Activated naive CD8-positive, alpha-beta T cell treated with anti-CD3 and anti-CD28 coated beads, Interleukin-2, amount 50 U/mL, for 24 hours (primary cell): ENCODE measurements at regions not wholly inside any gene's neighbourhood (a gene's known extent, or its start where the extent isn't known, plus 50 kb on each side); places are given as distances from the start of the nearest gene placed in this dataset.
"Not testable (repeated sequence)": the region's sequence is repeated elsewhere in the genome, so short reads cannot be mapped to it uniquely, and the experiment has no call there.

Source experiments
- ATAC-seq: fragments of 150-1000 bp; cut with Tn5 transposase; one replicate; pipeline ENCODE4 v1.10.0; 2021
- DNase-seq: peaks from one replicate; pipeline ENCODE4 v3.0.0; 2021
- H3K27ac Mint-ChIP-seq: one replicate; pipeline ENCODE4 v1.8.0; 2021; ENCODE audit warnings: mild to moderate bottlenecking, mixed read lengths
- H3K27me3 Mint-ChIP-seq: one replicate; pipeline ENCODE4 v1.8.0; 2021; ENCODE audit warnings: mixed read lengths
- H3K36me3 Mint-ChIP-seq: one replicate; pipeline ENCODE4 v1.8.0; 2021; ENCODE audit warnings: low read depth, mixed read lengths
- H3K4me1 Mint-ChIP-seq: one replicate; pipeline ENCODE4 v1.8.0; 2021; ENCODE audit warnings: mixed read lengths
- H3K4me3 Mint-ChIP-seq: one replicate; pipeline ENCODE4 v1.8.0; 2021; ENCODE audit warnings: mild to moderate bottlenecking, moderate library complexity, mixed read lengths
- H3K9me3 Mint-ChIP-seq: one replicate; pipeline ENCODE4 v1.8.0; 2021; ENCODE audit warnings: mixed read lengths

- no peak for DNase-seq
- Mint-ChIP-seq H3K27me3 (peaks cover 8% of the 10 kb centered on the region), H3K9me3 (no peaks in the 10 kb centered on the region), H3K4me3 (no peak overlapping the region), H3K27ac (no peak overlapping the region), H3K4me1 (no peaks in the 10 kb centered on the region), H3K36me3 (no peaks in the 10 kb centered on the region)
- no peak for ATAC-seq
Measured at GRCh38 chr21:15204140-15204969, 139.6 kb upstream of the NRIP1 start.

DNA sequence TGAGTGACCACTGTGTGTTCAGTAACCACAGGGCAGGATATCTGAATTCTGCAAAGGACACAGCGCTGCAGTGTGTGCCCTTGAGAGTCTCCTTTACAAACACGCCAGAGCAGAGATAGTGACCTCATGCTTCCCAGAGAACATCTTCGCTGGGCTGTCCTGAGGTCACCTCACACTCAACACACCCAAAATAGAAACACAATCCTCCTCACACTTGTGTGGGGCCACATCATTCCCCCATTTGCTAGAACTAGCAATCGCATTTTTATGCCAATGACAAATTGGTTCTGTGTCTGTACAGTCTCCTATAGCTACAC lies 140.1 kb upstream of the NRIP1 start:
- ATAC-seq (no peak), DNase-seq (no peak)
- Mint-ChIP-seq H3K27me3 (peaks cover 8% of the 10 kb centered on the region), H3K27ac (no peak overlapping the region), H3K9me3 (no peaks in the 10 kb centered on the region), H3K4me3 (no peak overlapping the region), H3K4me1 (no peaks in the 10 kb centered on the region), H3K36me3 (no peaks in the 10 kb centered on the region)

DNA sequence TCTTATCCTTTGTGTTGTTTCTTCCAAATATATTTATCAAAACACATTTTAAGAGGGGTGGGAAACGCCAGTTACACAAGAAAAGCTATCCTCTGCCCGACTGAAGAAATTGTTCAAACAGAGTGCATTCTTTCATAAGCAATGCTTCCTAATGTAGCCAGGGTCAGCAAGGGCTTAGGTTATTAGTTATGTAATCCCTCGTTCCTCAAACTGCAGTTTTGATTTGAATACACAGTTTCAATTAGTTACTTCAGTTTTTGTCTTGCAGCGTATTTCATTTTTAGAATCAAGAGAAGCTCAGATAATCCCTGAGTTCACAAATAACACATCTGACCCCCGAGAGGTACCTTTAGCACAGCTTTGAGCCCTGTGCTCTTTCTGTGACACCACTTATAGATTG lies 141.7 kb upstream of the NRIP1 start:
- H3K4me3 Mint-ChIP-seq: no peak overlapping the region
- H3K27me3 Mint-ChIP-seq: peaks cover 11% of the 10 kb centered on the region
- no peaks in the 10 kb centered on the region for H3K9me3 Mint-ChIP-seq
- no peak for ATAC-seq
- no peak for DNase-seq
- H3K27ac Mint-ChIP-seq: no peak overlapping the region
- H3K4me1 Mint-ChIP-seq: peaks cover 7% of the 10 kb centered on the region
- H3K36me3 Mint-ChIP-seq: no peaks in the 10 kb centered on the region

GRCh38 chr21:15207231-15207630 lies 142.4 kb upstream of the NRIP1 start:
- Mint-ChIP-seq H3K27me3 (peaks cover 11% of the 10 kb centered on the region), H3K4me3 (no peak overlapping the region), H3K4me1 (peaks cover 7% of the 10 kb centered on the region), H3K27ac (no peak overlapping the region), H3K9me3 (no peaks in the 10 kb centered on the region), H3K36me3 (no peaks in the 10 kb centered on the region)
- no peak for ATAC-seq
- no peak for DNase-seq

DNA sequence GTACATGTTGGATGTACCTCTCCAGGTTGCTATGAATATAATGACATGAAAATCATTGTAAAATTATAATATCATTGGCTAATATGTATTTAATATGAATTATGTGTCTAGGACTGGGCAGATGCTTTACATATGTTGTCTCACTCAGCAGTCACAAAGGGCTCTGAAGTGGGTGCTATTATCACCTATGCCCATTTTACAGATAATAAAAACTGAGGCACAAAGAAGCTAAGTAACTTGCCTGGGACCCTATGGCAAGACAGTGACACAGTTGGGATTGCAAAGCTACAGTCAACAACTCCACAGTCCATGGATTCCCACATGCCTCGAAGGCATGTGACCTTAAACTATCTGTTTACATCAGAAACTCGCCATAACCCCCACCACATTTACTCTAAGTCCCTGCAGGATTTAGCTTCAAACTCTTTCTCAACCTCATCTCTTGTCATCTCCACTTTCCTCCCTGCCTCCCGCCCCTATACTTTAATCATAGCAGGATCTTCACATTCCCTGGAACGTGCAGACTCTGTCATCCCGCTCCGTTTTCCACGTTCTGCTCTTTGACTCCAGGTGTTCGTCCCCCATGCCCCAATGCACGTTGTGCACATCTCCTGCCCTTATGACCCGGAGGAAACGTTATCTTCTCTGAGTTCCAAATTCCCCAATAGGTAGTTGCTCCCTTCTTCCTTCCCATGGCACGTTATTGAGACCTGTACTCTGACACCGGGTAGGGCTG lies 143.0 kb upstream of the NRIP1 start:
- Mint-ChIP-seq H3K4me1 (peaks cover 7% of the 10 kb centered on the region), H3K4me3 (no peak overlapping the region), H3K27ac (no peak overlapping the region), H3K36me3 (no peaks in the 10 kb centered on the region), H3K27me3 (peaks cover 10% of the 10 kb centered on the region), H3K9me3 (no peaks in the 10 kb centered on the region)
- ATAC-seq (no peak), DNase-seq (no peak)

DNA sequence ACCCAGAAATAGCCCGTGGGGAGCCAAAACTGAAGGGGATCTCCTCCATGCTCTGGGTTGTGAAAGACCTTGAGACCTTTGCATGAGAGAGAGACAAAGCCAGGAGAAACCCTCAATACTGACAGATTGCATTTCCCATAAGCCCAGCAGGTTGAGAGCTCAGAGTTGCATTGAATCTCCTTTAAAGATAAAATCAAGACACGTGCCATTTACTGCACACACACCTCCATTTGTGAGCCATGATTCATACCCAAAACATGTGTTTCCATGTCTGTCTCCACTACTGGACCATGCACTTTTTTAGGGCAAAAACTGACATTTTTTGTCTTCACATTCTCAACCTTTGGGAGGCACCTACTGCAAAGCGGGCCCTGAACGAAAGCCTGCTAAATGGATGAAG lies 144.0 kb upstream of the NRIP1 start:
- Mint-ChIP-seq H3K27me3 (peaks cover 11% of the 10 kb centered on the region), H3K4me3 (no peak overlapping the region), H3K9me3 (no peaks in the 10 kb centered on the region), H3K36me3 (no peaks in the 10 kb centered on the region), H3K27ac (no peak overlapping the region), H3K4me1 (peaks cover 7% of the 10 kb centered on the region)
- DNase-seq: no peak
- ATAC-seq: no peak

- no peaks in the 10 kb centered on the region for H3K9me3 Mint-ChIP-seq
- ATAC-seq: no peak
- DNase-seq: no peak
- no peak overlapping the region for H3K27ac Mint-ChIP-seq
- peaks cover 11% of the 10 kb centered on the region for H3K27me3 Mint-ChIP-seq
- no peaks in the 10 kb centered on the region for H3K36me3 Mint-ChIP-seq
- peaks cover 7% of the 10 kb centered on the region for H3K4me1 Mint-ChIP-seq
- no peak overlapping the region for H3K4me3 Mint-ChIP-seq
Measured at GRCh38 chr21:15209224-15209623, 144.4 kb upstream of the NRIP1 start.

GRCh38 chr21:15210235-15210678 lies 145.5 kb upstream of the NRIP1 start:
- ATAC-seq (no peak), DNase-seq (no peak)
- Mint-ChIP-seq H3K9me3 (no peaks in the 10 kb centered on the region), H3K4me3 (no peak overlapping the region), H3K27ac (no peak overlapping the region), H3K36me3 (no peaks in the 10 kb centered on the region), H3K4me1 (peaks cover 7% of the 10 kb centered on the region), H3K27me3 (peaks cover 5% of the 10 kb centered on the region)

DNA sequence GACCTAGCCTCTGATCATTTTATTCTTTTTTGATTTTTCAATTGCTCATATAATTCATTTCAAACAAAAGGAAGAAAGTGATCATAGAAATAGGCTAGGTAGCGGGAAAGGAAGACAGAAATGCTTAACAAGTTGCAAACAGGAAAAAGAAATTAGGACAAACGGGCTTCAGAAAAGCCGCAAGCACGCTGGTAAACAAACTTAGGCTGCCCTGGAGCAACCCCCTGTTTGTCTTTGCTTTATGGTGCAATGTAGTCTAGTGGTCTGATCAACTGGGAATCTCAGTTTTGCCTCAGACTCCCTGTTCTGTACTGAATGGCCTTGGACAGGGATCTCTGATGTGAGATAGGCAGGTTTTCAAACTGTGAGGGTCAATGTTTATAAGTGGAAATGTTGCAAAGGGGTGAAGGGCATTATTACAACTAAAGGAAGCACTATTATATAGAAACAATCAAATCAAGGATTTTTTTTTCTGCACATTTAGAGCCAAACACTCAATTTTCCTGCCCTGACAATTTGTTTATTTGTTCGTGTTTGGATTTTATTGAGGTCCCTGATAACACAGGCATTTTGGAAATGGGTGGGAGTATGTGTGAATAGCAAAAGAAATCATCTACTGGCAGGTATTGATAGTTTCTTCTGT lies 146.8 kb upstream of the NRIP1 start:
- ATAC-seq (no peak), DNase-seq (no peak)
- H3K27me3 Mint-ChIP-seq: peaks cover 5% of the 10 kb centered on the region
- no peak overlapping the region for H3K4me3 Mint-ChIP-seq
- H3K4me1 Mint-ChIP-seq: peaks cover 7% of the 10 kb centered on the region
- no peak overlapping the region for H3K27ac Mint-ChIP-seq
- no peaks in the 10 kb centered on the region for H3K36me3 Mint-ChIP-seq
- H3K9me3 Mint-ChIP-seq: no peaks in the 10 kb centered on the region

DNA sequence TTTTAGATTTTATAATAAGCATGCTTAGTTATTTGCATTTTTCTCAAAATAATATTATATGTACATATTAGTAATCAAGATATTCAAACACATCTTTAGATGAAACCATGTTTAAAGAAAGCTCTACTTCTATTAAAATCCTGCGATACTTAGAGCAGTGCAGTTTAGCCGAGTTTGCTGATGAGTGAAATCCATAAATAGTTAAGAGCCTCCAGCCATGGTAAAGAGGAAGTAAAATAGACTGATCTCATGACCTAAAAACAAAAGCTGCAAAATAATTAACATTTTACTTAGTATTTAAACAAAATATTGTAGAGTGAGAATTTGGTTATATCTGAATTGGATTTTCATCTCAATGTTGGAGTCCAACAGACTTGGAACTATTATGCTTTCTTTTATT lies 147.4 kb upstream of the NRIP1 start:
- Mint-ChIP-seq H3K36me3 (no peaks in the 10 kb centered on the region), H3K27ac (no peak overlapping the region), H3K27me3 (peaks cover 5% of the 10 kb centered on the region), H3K4me3 (no peak overlapping the region), H3K9me3 (no peaks in the 10 kb centered on the region), H3K4me1 (peaks cover 7% of the 10 kb centered on the region)
- ATAC-seq (no peak), DNase-seq (no peak)

GRCh38 chr21:15218476-15218875 lies 153.7 kb upstream of the NRIP1 start:
- not testable (repeated sequence) for H3K27me3 Mint-ChIP-seq, H3K9me3 Mint-ChIP-seq, H3K4me1 Mint-ChIP-seq, H3K4me3 Mint-ChIP-seq, H3K27ac Mint-ChIP-seq, ATAC-seq, DNase-seq, H3K36me3 Mint-ChIP-seq

- H3K4me1 Mint-ChIP-seq: peaks cover 6% of the 10 kb centered on the region
- no peak overlapping the region for H3K4me3 Mint-ChIP-seq
- H3K9me3 Mint-ChIP-seq: no peaks in the 10 kb centered on the region
- DNase-seq (no peak), ATAC-seq (no peak)
- no peaks in the 10 kb centered on the region for H3K36me3 Mint-ChIP-seq
- H3K27ac Mint-ChIP-seq: no peak overlapping the region
- peaks cover 3% of the 10 kb centered on the region for H3K27me3 Mint-ChIP-seq
Measured at GRCh38 chr21:15219039-15219438, 154.2 kb upstream of the NRIP1 start.

DNA sequence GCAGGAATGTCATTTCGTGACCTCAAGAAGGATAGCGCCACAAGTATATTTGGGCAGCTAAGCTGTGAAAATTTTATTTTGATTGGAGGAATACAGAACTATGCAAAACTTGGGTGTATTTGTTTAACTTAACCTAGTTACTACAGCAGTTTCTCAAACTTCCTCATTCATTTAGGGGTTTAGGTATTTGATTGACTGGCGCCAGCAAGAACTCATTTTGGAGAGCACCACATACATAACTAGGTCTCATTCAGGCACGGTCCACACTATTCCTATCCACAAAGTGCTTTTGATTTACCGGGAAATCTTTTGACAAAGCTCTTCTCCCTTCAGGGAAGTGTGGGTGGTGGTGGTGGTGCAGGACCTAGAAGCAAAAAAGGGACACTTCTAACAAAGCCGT lies 155.1 kb upstream of the NRIP1 start:
- H3K27ac Mint-ChIP-seq: no peak overlapping the region

DNA sequence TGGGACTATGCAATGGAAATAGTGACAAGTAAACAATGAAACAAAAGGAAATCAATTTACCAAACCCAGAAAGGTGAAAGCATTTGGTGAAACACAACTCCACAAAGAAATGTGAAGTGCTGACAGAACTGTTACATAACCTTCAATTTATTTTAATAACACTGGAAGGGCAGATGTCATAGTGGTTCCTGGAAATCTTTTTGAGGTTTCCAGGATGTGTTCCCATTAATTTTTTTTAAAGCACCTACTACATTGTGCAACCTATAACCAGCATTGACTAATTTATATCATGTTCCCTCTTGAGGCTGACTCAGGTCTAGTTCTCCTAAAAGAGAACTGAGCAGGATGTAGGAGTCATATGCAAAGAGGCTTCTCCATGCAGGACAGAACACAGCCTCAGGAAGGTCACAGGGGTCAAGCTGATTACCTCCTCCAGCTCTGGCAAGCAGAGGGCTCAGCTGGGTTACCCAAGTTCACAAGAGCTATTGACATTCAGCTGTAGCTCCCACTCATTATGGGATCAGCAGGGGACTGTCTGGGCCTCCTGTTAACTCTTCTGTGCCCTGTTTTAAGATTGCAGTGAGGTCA lies 157.1 kb upstream of the NRIP1 start:
- H3K9me3 Mint-ChIP-seq: no peaks in the 10 kb centered on the region

More for the DNA sequence above, 155.1 kb upstream of the NRIP1 start:
- Mint-ChIP-seq H3K4me1 (peaks cover 6% of the 10 kb centered on the region), H3K9me3 (no peaks in the 10 kb centered on the region), H3K27me3 (peaks cover 4% of the 10 kb centered on the region), H3K4me3 (no peak overlapping the region), H3K36me3 (no peaks in the 10 kb centered on the region)
- ATAC-seq (no peak), DNase-seq (no peak)

GRCh38 chr21:15222707-15223106 lies 157.9 kb upstream of the NRIP1 start:
- no peaks in the 10 kb centered on the region for H3K36me3 Mint-ChIP-seq
- H3K27ac Mint-ChIP-seq: no peak overlapping the region
- DNase-seq: no peak
- ATAC-seq: no peak
- peaks cover 6% of the 10 kb centered on the region for H3K4me1 Mint-ChIP-seq
- no peak overlapping the region for H3K4me3 Mint-ChIP-seq
- no peaks in the 10 kb centered on the region for H3K9me3 Mint-ChIP-seq
- peaks cover 4% of the 10 kb centered on the region for H3K27me3 Mint-ChIP-seq

More for the DNA sequence above, 157.1 kb upstream of the NRIP1 start:
- no peak for DNase-seq
- Mint-ChIP-seq H3K27ac (no peak overlapping the region), H3K27me3 (peaks cover 4% of the 10 kb centered on the region), H3K4me3 (no peak overlapping the region), H3K4me1 (peaks cover 6% of the 10 kb centered on the region), H3K36me3 (no peaks in the 10 kb centered on the region)
- ATAC-seq: peak; percentile 68
